ENCODE measurements at regions not wholly inside any gene's neighbourhood (a gene's known extent, or its start where the extent isn't known, plus 50 kb on each side); places are given as distances from the start of the nearest gene placed in this dataset.

GRCh38 chr15:29334544-29334943, 64.9 kb upstream of the NSMCE3 start:
- Histone ChIP-seq H3K14ac (replicated peaks; ENCODE audit: low read depth, low read length) (no peak overlapping the region), H2AK5ac (ENCODE audit: low read depth, low read length) (no peak overlapping the region), H3K9me3 (ENCODE audit: control insufficient read depth, insufficient read depth, low read length) (no peaks in the 10 kb centered on the region), H4K91ac (ENCODE audit: insufficient read depth, low read depth, low read length) (no peak overlapping the region), H3K18ac (ENCODE audit: low read depth, low read length) (no peak overlapping the region), H3K23ac (ENCODE audit: low read depth, low read length) (no peak overlapping the region), H2AK9ac (replicated peaks; ENCODE audit: low read depth, low read length, poor library complexity) (no peak overlapping the region), H2BK5ac (ENCODE audit: low read depth, low read length, poor library complexity, severe bottlenecking) (no peak overlapping the region), H2BK15ac (ENCODE audit: low read depth, low read length) (no peak overlapping the region), H3K27me3 (ENCODE audit: control insufficient read depth, insufficient read depth, low read length) (no peaks in the 10 kb centered on the region; the same call in 1 of the 2 replicates), H4K5ac (ENCODE audit: low read depth, low read length) (no peak overlapping the region), H3K4me2 (ENCODE audit: low read depth, low read length) (no peak overlapping the region), H4K8ac (ENCODE audit: low read depth in 2 of 2, low read length in 2 of 2) (no peak overlapping the region), H3K4ac (ENCODE audit: low read depth, low read length) (no peak overlapping the region), H2BK20ac (ENCODE audit: low read depth, low read length) (no peak overlapping the region), H3K4me1 (ENCODE audit: control insufficient read depth, insufficient read depth, low read length) (no peaks in the 10 kb centered on the region), H3K27ac (ENCODE audit: insufficient read depth, low read length) (no peak overlapping the region), H3K4me3 (ENCODE audit: insufficient read depth, low read depth, low read length) (no peak overlapping the region), H3K36me3 (ENCODE audit: control insufficient read depth, insufficient read depth, low read length) (no peaks in the 10 kb centered on the region), H2AFZ (replicated peaks; ENCODE audit: low read length, poor library complexity) (no peak overlapping the region), H2BK120ac (ENCODE audit: low read depth, low read length) (no peak overlapping the region), H3K9ac (ENCODE audit: low read depth, low read length) (no peak overlapping the region), H3K79me1 (ENCODE audit: low read depth in 1 of 2, low read length in 2 of 2) (no peaks in the 10 kb centered on the region), H4K20me1 (ENCODE audit: insufficient read depth, low read length) (no peaks in the 10 kb centered on the region), H3K56ac (ENCODE audit: extremely low read depth, insufficient read depth, low read length) (no peak overlapping the region), H3K9me1 (ENCODE audit: insufficient read depth, low read length) (no peaks in the 10 kb centered on the region)
- BruUV-seq (replicated peaks): no TSS peak
- dilution Hi-C loops (cut with HindIII; ENCODE audit: low sequenced_read_pairs, unreplicated experiment): no loop called here
- ChIA-PET CTCF (no interaction called here), POLR2A (ENCODE audit: unreplicated experiment) (no interaction called here)
- in situ Hi-C loops (cut with MboI; ENCODE audit: low sequenced_read_pairs): no loop called here
- TF ChIP-seq ELK1 (IDR thresholded peaks at IDR 0.05; ENCODE audit: borderline replicate concordance, low read depth, low read length) (no peak), MXI1 (IDR thresholded peaks at IDR 0.05; ENCODE audit: borderline replicate concordance, low read depth, low read length) (no peak), RAD21 (IDR thresholded peaks at IDR 0.05; ENCODE audit: low read length) (no peak), MAZ (IDR thresholded peaks at IDR 0.05; ENCODE audit: borderline replicate concordance, low read depth, low read length) (no peak), BHLHE40 (IDR thresholded peaks at IDR 0.05; ENCODE audit: low read depth, low read length) (no peak), RFX5 (IDR thresholded peaks at IDR 0.05; ENCODE audit: low read depth, low read length) (no peak), NFE2L2 (IDR thresholded peaks at IDR 0.05; ENCODE audit: low read depth, low read length) (no peak)
- ATAC-seq (ENCODE audit: low read depth): no peak
- intact Hi-C loops (cut with micrococcal nuclease): no loop called here
- DNase-seq: no peak
- 76% methylated on average over 8 of the region's 9 CpGs; no CpG with 5 or more reads in 1 of the 2 experiments for WGBS, 2 experiments (ENCODE audit: extremely low coverage in 2 of 2, insufficient read length in 1 of 2)
